ENCODE measurements at regions not wholly inside any gene's neighbourhood (a gene's known extent, or its start where the extent isn't known, plus 50 kb on each side); places are given as distances from the start of the nearest gene placed in this dataset.
"Not testable (repeated sequence)": the region's sequence is repeated elsewhere in the genome, so short reads cannot be mapped to it uniquely, and the experiment has no call there.

GRCh38 chr3:193922034-193922774, 213.7 kb upstream of the HES1 start:
- in situ Hi-C loops (cut with MboI; ENCODE audit: low sequenced_read_pairs), result no loop called here

- in situ Hi-C loops (cut with MboI; ENCODE audit: low sequenced_read_pairs), result not testable (repeated sequence)
Measured at GRCh38 chr3:193923958-193924357, 212.0 kb upstream of the HES1 start.

- in situ Hi-C loops (cut with MboI; ENCODE audit: low sequenced_read_pairs), result not testable (repeated sequence)
Measured at GRCh38 chr3:193926071-193926470, 209.9 kb upstream of the HES1 start.

- in situ Hi-C loops (cut with MboI; ENCODE audit: low sequenced_read_pairs), result not testable (repeated sequence)
Measured at GRCh38 chr3:193927413-193928206, 208.3 kb upstream of the HES1 start.

- in situ Hi-C loops (cut with MboI; ENCODE audit: low sequenced_read_pairs), result no loop called here
Measured at GRCh38 chr3:193928354-193929209, 207.4 kb upstream of the HES1 start.

- in situ Hi-C loops (cut with MboI; ENCODE audit: low sequenced_read_pairs), result no loop called here
Measured at GRCh38 chr3:193929373-193929772, 206.6 kb upstream of the HES1 start.

- in situ Hi-C loops (cut with MboI; ENCODE audit: low sequenced_read_pairs), result no loop called here
Measured at GRCh38 chr3:193929921-193930646, 205.9 kb upstream of the HES1 start.

- in situ Hi-C loops (cut with MboI; ENCODE audit: low sequenced_read_pairs), result no loop called here
Measured at GRCh38 chr3:193932136-193932535, 203.8 kb upstream of the HES1 start.

GRCh38 chr3:193932576-193932975, 203.4 kb upstream of the HES1 start:
- in situ Hi-C loops (cut with MboI; ENCODE audit: low sequenced_read_pairs), result no loop called here

GRCh38 chr3:193933451-193933850, 202.5 kb upstream of the HES1 start:
- in situ Hi-C loops (cut with MboI; ENCODE audit: low sequenced_read_pairs), result no loop called here

- in situ Hi-C loops (cut with MboI; ENCODE audit: low sequenced_read_pairs), result no loop called here
Measured at GRCh38 chr3:193935916-193936315, 200.0 kb upstream of the HES1 start.

- in situ Hi-C loops (cut with MboI; ENCODE audit: low sequenced_read_pairs), result no loop called here
Measured at GRCh38 chr3:193938613-193939012, 197.3 kb upstream of the HES1 start.

- in situ Hi-C loops (cut with MboI; ENCODE audit: low sequenced_read_pairs), result no loop called here
Measured at GRCh38 chr3:193939527-193939926, 196.4 kb upstream of the HES1 start.

GRCh38 chr3:193940526-193940925, 195.4 kb upstream of the HES1 start:
- in situ Hi-C loops (cut with MboI; ENCODE audit: low sequenced_read_pairs), result no loop called here

- in situ Hi-C loops (cut with MboI; ENCODE audit: low sequenced_read_pairs), result no loop called here
Measured at GRCh38 chr3:193941486-193941885, 194.5 kb upstream of the HES1 start.

GRCh38 chr3:193942516-193943055, 193.4 kb upstream of the HES1 start:
- in situ Hi-C loops (cut with MboI; ENCODE audit: low sequenced_read_pairs), result no loop called here

- in situ Hi-C loops (cut with MboI; ENCODE audit: low sequenced_read_pairs), result no loop called here
Measured at GRCh38 chr3:193943200-193943599, 192.7 kb upstream of the HES1 start.

- in situ Hi-C loops (cut with MboI; ENCODE audit: low sequenced_read_pairs), result no loop called here
Measured at GRCh38 chr3:193943851-193944517, 192.0 kb upstream of the HES1 start.

GRCh38 chr3:193944518-193944884, 191.4 kb upstream of the HES1 start:
- in situ Hi-C loops (cut with MboI; ENCODE audit: low sequenced_read_pairs), result no loop called here

- in situ Hi-C loops (cut with MboI; ENCODE audit: low sequenced_read_pairs), result no loop called here
Measured at GRCh38 chr3:193945143-193945542, 190.8 kb upstream of the HES1 start.
